OCI-LY7 (cell line): ENCODE measurements at regions not wholly inside any gene's neighbourhood (a gene's known extent, or its start where the extent isn't known, plus 50 kb on each side); places are given as distances from the start of the nearest gene placed in this dataset.

ENCODE experiments used
- BruUV-seq: library from RNA; stranded (reverse); fragments of 400-500 nt; replicated peaks from 2 replicates; lab custom pipeline; 2021; lab: Mats Ljungman, UMichigan
- CTCF ChIA-PET: fragments of 300-600 bp; sonication (Branson Sonifier 250); formaldehyde crosslinking; loops from one replicate; lab custom pipeline; 2022; ENCODE audit warnings: antibody characterized with exemption; ENCODE audit not compliant: unreplicated experiment; lab: Charles Lee
- POLR2A ChIA-PET: fragments of 300-600 bp; sonication (Branson Sonifier 250); formaldehyde crosslinking; loops from one replicate; lab custom pipeline; 2022; ENCODE audit warnings: antibody characterized with exemption; lab: Charles Lee
- DNase-seq: peaks from one replicate; pipeline ENCODE4 v3.0.0-alpha.2; 2015; ENCODE audit warnings: low spot score
- H2AFZ ChIP-seq: fragments of 200-600 bp; sonication (generic), shearing (Covaris generic); 2 replicates; pipeline ENCODE4 v1.6.1; 2014; ENCODE audit warnings: mild to moderate bottlenecking, antibody characterized with exemption, low read length, moderate library complexity
- H3K27ac ChIP-seq: fragments of 200-600 bp; sonication (generic); 2 replicates; pipeline ENCODE4 v1.5.1; 2014; ENCODE audit warnings: mixed run types, low read depth, mild to moderate bottlenecking, moderate library complexity, low read length, inconsistent platforms; ENCODE audit not compliant: poor library complexity, severe bottlenecking
- H3K36me3 ChIP-seq: fragments of 200-600 bp; sonication (generic); 2 replicates; pipeline ENCODE4 v1.6.1; 2014; ENCODE audit warnings: mild to moderate bottlenecking, antibody characterized with exemption, low read length, moderate library complexity, mixed read lengths; ENCODE audit not compliant: insufficient read depth
- H3K4me1 ChIP-seq: fragments of 200-600 bp; sonication (generic); 2 replicates; pipeline ENCODE4 v1.5.1; 2014; ENCODE audit warnings: mild to moderate bottlenecking, low read length; ENCODE audit not compliant: insufficient read depth, poor library complexity, severe bottlenecking
- H3K4me2 ChIP-seq: fragments of 200-600 bp; sonication (generic); 2 replicates; pipeline ENCODE4 v1.6.1; 2014; ENCODE audit warnings: mild to moderate bottlenecking, low read length
- H3K4me3 ChIP-seq: fragments of 200-600 bp; sonication (generic); 2 replicates; pipeline ENCODE4 v1.5.1; 2014; ENCODE audit warnings: mild to moderate bottlenecking, low read depth, low read length; ENCODE audit not compliant: poor library complexity, severe bottlenecking
- H3K79me2 ChIP-seq: fragments of 200-600 bp; sonication (generic); 2 replicates; pipeline ENCODE4 v1.6.1; 2016; ENCODE audit warnings: low read depth, mild to moderate bottlenecking, low read length, moderate library complexity, mixed read lengths; ENCODE audit not compliant: insufficient read depth
- H3K9me2 ChIP-seq: fragments of 200-600 bp; sonication (generic); 2 replicates; pipeline ENCODE4 v1.6.1; 2016; ENCODE audit warnings: mild to moderate bottlenecking, low read length, mixed read lengths; ENCODE audit not compliant: insufficient read depth
- H3K9me3 ChIP-seq: fragments of 200-600 bp; sonication (generic); 2 replicates; pipeline ENCODE4 v1.6.1; 2014; ENCODE audit warnings: mild to moderate bottlenecking, mixed run types, low read length, mixed read lengths
- H4K20me1 ChIP-seq: fragments of 200-600 bp; sonication (generic); 2 replicates; pipeline ENCODE4 v1.6.1; 2014; ENCODE audit warnings: mild to moderate bottlenecking, antibody characterized with exemption, low read length, moderate library complexity, mixed read lengths; ENCODE audit not compliant: insufficient read depth
- CTCF ChIP-seq: fragments of 200-600 bp; sonication (generic); conservative IDR thresholded peaks from 2 replicates; pipeline ENCODE4 v1.5.1; 2014; ENCODE audit warnings: mild to moderate bottlenecking, antibody characterized with exemption, low read length, moderate library complexity, mixed read lengths
- EZH2phosphoT487 ChIP-seq: fragments of 200-600 bp; sonication (generic); IDR thresholded peaks from 2 replicates; pipeline ENCODE4 v1.6.1; 2018; ENCODE audit warnings: low read depth, borderline replicate concordance, mild to moderate bottlenecking, mixed run types, antibody characterized with exemption, low read length, moderate library complexity, mixed read lengths
- intact Hi-C: fragments of 100-400 bp; cut with micrococcal nuclease; formaldehyde crosslinking; loops from one replicate; pipeline ENCODE4 v1.10.0; 2022; ENCODE audit not compliant: unreplicated experiment

- Histone ChIP-seq H3K9me3 (no peaks in the 10 kb centered on the region), H3K27ac (no peak overlapping the region), H4K20me1 (no peaks in the 10 kb centered on the region), H2AFZ (no peak overlapping the region), H3K4me1 (no peaks in the 10 kb centered on the region), H3K4me2 (no peak overlapping the region), H3K36me3 (no peaks in the 10 kb centered on the region), H3K4me3 (no peak overlapping the region), H3K9me2 (no peaks in the 10 kb centered on the region), H3K79me2 (no peaks in the 10 kb centered on the region)
- intact Hi-C loops, result no loop called here
- CTCF ChIA-PET, result no interaction called here
- POLR2A ChIA-PET, result no interaction called here
- TF ChIP-seq EZH2phosphoT487, result no peak
- TF ChIP-seq CTCF, result peak; percentile 28; the same call in 1 of the 2 replicates
- BruUV-seq, result no TSS peak
- no peak for DNase-seq
These were observed 190.1 kb upstream of the AGAP1 start for GRCh38 chr2:235303499-235304291.

GRCh38 chr2:235305678-235306077 lies 188.2 kb upstream of the AGAP1 start:
- TF ChIP-seq CTCF, result no peak
- no peak for TF ChIP-seq EZH2phosphoT487
- H3K79me2 ChIP-seq, result no peaks in the 10 kb centered on the region
- H3K36me3 ChIP-seq, result no peaks in the 10 kb centered on the region
- ChIA-PET POLR2A (interaction anchor here (0.7 kb wide), 1 partner anchor 582 kb away, joined by 3 read pairs; no protein-coding TSS in a partner anchor), CTCF (no interaction called here)
- DNase-seq, result no peak
- H3K9me3 ChIP-seq, result no peaks in the 10 kb centered on the region
- no peak overlapping the region for H2AFZ ChIP-seq
- no peak overlapping the region for H3K27ac ChIP-seq
- H3K4me2 ChIP-seq, result no peak overlapping the region
- no peaks in the 10 kb centered on the region for H3K9me2 ChIP-seq
- H3K4me3 ChIP-seq, result no peak overlapping the region
- H3K4me1 ChIP-seq, result no peaks in the 10 kb centered on the region
- no TSS peak for BruUV-seq
- H4K20me1 ChIP-seq, result no peaks in the 10 kb centered on the region
- intact Hi-C loops, result no loop called here

GRCh38 chr2:235311044-235311443 lies 182.8 kb upstream of the AGAP1 start:
- no peaks in the 10 kb centered on the region for H3K9me3 ChIP-seq
- no peaks in the 10 kb centered on the region for H3K9me2 ChIP-seq
- no peak for TF ChIP-seq EZH2phosphoT487
- no peak for TF ChIP-seq CTCF
- ChIA-PET CTCF (no interaction called here), POLR2A (no interaction called here)
- no peaks in the 10 kb centered on the region for H4K20me1 ChIP-seq
- no peak overlapping the region for H3K27ac ChIP-seq
- DNase-seq, result no peak
- H3K4me2 ChIP-seq, result no peak overlapping the region
- intact Hi-C loops, result no loop called here
- no peak overlapping the region for H2AFZ ChIP-seq
- H3K4me1 ChIP-seq, result no peaks in the 10 kb centered on the region
- no peaks in the 10 kb centered on the region for H3K36me3 ChIP-seq
- H3K4me3 ChIP-seq, result no peak overlapping the region
- no peaks in the 10 kb centered on the region for H3K79me2 ChIP-seq
- no TSS peak for BruUV-seq
